IMR-90 (cell line): ENCODE measurements at regions not wholly inside any gene's neighbourhood (a gene's known extent, or its start where the extent isn't known, plus 50 kb on each side); places are given as distances from the start of the nearest gene placed in this dataset.

Source experiments
- ATAC-seq: fragments of 200-7000 bp; cut with Tn5 transposase; 2 replicates; pipeline ENCODE4 v1.9.1; 2020; ENCODE audit warnings: low read depth, mild to moderate bottlenecking, moderate library complexity
- BruUV-seq: library from RNA; stranded (reverse); fragments of 400-500 nt; replicated peaks from 2 replicates; lab custom pipeline; 2021; lab: Mats Ljungman, UMichigan
- CTCF ChIA-PET: fragments of 300-600 bp; formaldehyde crosslinking; extraction: SDS; loops from one replicate; lab custom pipeline; 2021; ENCODE audit warnings: antibody characterized with exemption; lab: Yijun Ruan, JAX
- POLR2A ChIA-PET: fragments of 300-600 bp; sonication (Branson Sonifier 250); formaldehyde crosslinking; loops from one replicate; lab custom pipeline; 2022; ENCODE audit warnings: antibody characterized with exemption; ENCODE audit not compliant: unreplicated experiment; lab: Charles Lee
- DNase-seq: peaks from one replicate; pipeline ENCODE4 v3.0.0; 2013
- H2AFZ ChIP-seq: replicated peaks from 2 replicates; pipeline ENCODE3; 2013; ENCODE audit warnings: low read length, mild to moderate bottlenecking; ENCODE audit not compliant: poor library complexity
- H2AK5ac ChIP-seq: 2 replicates; pipeline ENCODE4 v1.6.1; 2013; ENCODE audit warnings: low read depth, low read length, inconsistent platforms
- H2AK9ac ChIP-seq: replicated peaks from 2 replicates; pipeline ENCODE3; 2013; ENCODE audit warnings: mild to moderate bottlenecking, low read depth, low read length, moderate library complexity; ENCODE audit not compliant: poor library complexity
- H2BK120ac ChIP-seq: 2 replicates; pipeline ENCODE4 v1.6.1; 2013; ENCODE audit warnings: low read depth, low read length, inconsistent platforms
- H2BK15ac ChIP-seq: 3 replicates; pipeline ENCODE4 v1.6.1; 2013; ENCODE audit warnings: low read depth, low read length, inconsistent platforms
- H2BK20ac ChIP-seq: 2 replicates; pipeline ENCODE4 v1.6.1; 2013; ENCODE audit warnings: low read depth, mild to moderate bottlenecking, inconsistent platforms, low read length, moderate library complexity
- H2BK5ac ChIP-seq: 2 replicates; pipeline ENCODE4 v1.6.1; 2013; ENCODE audit warnings: mild to moderate bottlenecking, low read depth, low read length, inconsistent platforms; ENCODE audit not compliant: poor library complexity, severe bottlenecking
- H3K14ac ChIP-seq: replicated peaks from 2 replicates; pipeline ENCODE4 v1.6.1; 2013; ENCODE audit warnings: low read depth, low read length, inconsistent platforms
- H3K18ac ChIP-seq: 2 replicates; pipeline ENCODE4 v1.6.1; 2013; ENCODE audit warnings: low read depth, low read length, control low read depth
- H3K23ac ChIP-seq: 2 replicates; pipeline ENCODE4 v1.6.1; 2013; ENCODE audit warnings: low read depth, low read length, inconsistent platforms
- H3K27ac ChIP-seq: 2 replicates; pipeline ENCODE4 v1.5.1; 2013; ENCODE audit warnings: mild to moderate bottlenecking, control low read depth, low read length; ENCODE audit not compliant: insufficient read depth
- H3K27me3 ChIP-seq: 2 replicates; pipeline ENCODE4 v1.6.1; 2013; ENCODE audit warnings: low read length; ENCODE audit not compliant: control insufficient read depth, insufficient read depth
- H3K36me3 ChIP-seq: 2 replicates; pipeline ENCODE4 v1.6.1; 2013; ENCODE audit warnings: low read length, mixed read lengths; ENCODE audit not compliant: control insufficient read depth, insufficient read depth
- H3K4ac ChIP-seq: 2 replicates; pipeline ENCODE4 v1.6.1; 2013; ENCODE audit warnings: low read depth, low read length, inconsistent platforms
- H3K4me1 ChIP-seq: 2 replicates; pipeline ENCODE4 v1.6.1; 2013; ENCODE audit warnings: low read length, mixed read lengths; ENCODE audit not compliant: control insufficient read depth, insufficient read depth
- H3K4me2 ChIP-seq: 2 replicates; pipeline ENCODE4 v1.6.1; 2013; ENCODE audit warnings: low read depth, mild to moderate bottlenecking, control low read depth, low read length, moderate library complexity
- H3K4me3 ChIP-seq: 2 replicates; pipeline ENCODE4 v1.5.1; 2013; ENCODE audit warnings: low read depth, mild to moderate bottlenecking, control low read depth, low read length, moderate library complexity; ENCODE audit not compliant: insufficient read depth
- H3K56ac ChIP-seq: 2 replicates; pipeline ENCODE4 v1.6.1; 2013; ENCODE audit warnings: low read length, inconsistent platforms; ENCODE audit not compliant: insufficient read depth; ENCODE audit errors: extremely low read depth
- H3K79me1 ChIP-seq, 2 experiments: 2 replicates each; pipeline ENCODE4 v1.6.1; 2013; ENCODE audit warnings: low read length in 2 of 2, inconsistent platforms in 1 of 2, low read depth in 1 of 2
- H3K9ac ChIP-seq: 2 replicates; pipeline ENCODE4 v1.6.1; 2013; ENCODE audit warnings: low read depth, low read length, control low read depth
- H3K9me1 ChIP-seq: 2 replicates; pipeline ENCODE4 v1.6.1; 2013; ENCODE audit warnings: low read length, inconsistent platforms; ENCODE audit not compliant: insufficient read depth
- H3K9me3 ChIP-seq: 2 replicates; pipeline ENCODE4 v1.6.1; 2013; ENCODE audit warnings: low read length; ENCODE audit not compliant: control insufficient read depth, insufficient read depth
- H4K20me1 ChIP-seq: 2 replicates; pipeline ENCODE4 v1.6.1; 2013; ENCODE audit warnings: low read length, inconsistent platforms; ENCODE audit not compliant: insufficient read depth
- H4K5ac ChIP-seq: 2 replicates; pipeline ENCODE4 v1.6.1; 2013; ENCODE audit warnings: mild to moderate bottlenecking, low read depth, low read length, control low read depth
- H4K8ac ChIP-seq, 2 experiments: 2 replicates each; pipeline ENCODE4 v1.6.1; 2013; ENCODE audit warnings: low read depth in 2 of 2, low read length in 2 of 2, control low read depth in 1 of 2, inconsistent platforms in 1 of 2
- H4K91ac ChIP-seq: 2 replicates; pipeline ENCODE4 v1.6.1; 2013; ENCODE audit warnings: low read depth, low read length, inconsistent platforms; ENCODE audit not compliant: insufficient read depth
- MAFK ChIP-seq: IDR thresholded peaks from 2 replicates; pipeline ENCODE4 v1.6.1; 2012; ENCODE audit warnings: low read depth, low read length, improper control_type of control experiment
- NFE2L2 ChIP-seq: fragments of 150-350 bp; IDR thresholded peaks from 2 replicates; pipeline ENCODE4 v1.6.1; 2016; ENCODE audit warnings: low read depth, mild to moderate bottlenecking, low read length
- WGBS, 2 experiments: methylation state at CpG; one replicate each; pipeline versions ENCODE4 v1.1.5 to v1.1.7; 2013; ENCODE audit warnings: missing lambda C conversion rate in 2 of 2; ENCODE audit not compliant: insufficient read length in 1 of 2; ENCODE audit errors: extremely low coverage in 2 of 2; 5-methylcytosine and 5-hydroxymethylcytosine counted together
- dilution Hi-C: fragments of 300-500 bp; cut with HindIII; formaldehyde crosslinking; loops from one replicate; pipeline ENCODE4 v1.14.3; 2018; ENCODE audit warnings: low sequenced_read_pairs; ENCODE audit not compliant: unreplicated experiment
- in situ Hi-C: fragments of 300-500 bp; cut with MboI; formaldehyde crosslinking; loops from 3 replicates; pipeline ENCODE4 v1.14.3; 2019; ENCODE audit warnings: low sequenced_read_pairs, inconsistent platforms, mixed read lengths
- intact Hi-C: fragments of 100-400 bp; cut with micrococcal nuclease; formaldehyde crosslinking; loops from 2 replicates; pipeline ENCODE4 v1.10.0; 2022

GRCh38 chr17:55829995-55830612 is 79.3 kb downstream of the PCTP start:
- no peak for TF ChIP-seq NFE2L2
- peak; percentile 94 for TF ChIP-seq MAFK
- WGBS, 2 experiments = no CpG with 5 or more reads among the region's 6 CpGs
- ATAC-seq = no peak
- H2AFZ ChIP-seq = no peak overlapping the region
- dilution Hi-C loops = no loop called here
- no peak overlapping the region for H3K14ac ChIP-seq
- no peak overlapping the region for H3K23ac ChIP-seq
- ChIA-PET POLR2A (no interaction called here), CTCF (no interaction called here)
- no peaks in the 10 kb centered on the region for H3K79me1 ChIP-seq
- H3K27me3 ChIP-seq = no peaks in the 10 kb centered on the region; the same call in 1 of the 2 replicates
- no peak overlapping the region for H4K8ac ChIP-seq
- H2AK9ac ChIP-seq = no peak overlapping the region
- no peak overlapping the region for H2BK20ac ChIP-seq
- in situ Hi-C loops = no loop called here
- no peak overlapping the region for H3K18ac ChIP-seq
- no peak overlapping the region for H3K9ac ChIP-seq
- H3K56ac ChIP-seq = no peak overlapping the region
- no peak overlapping the region for H3K27ac ChIP-seq
- no peak overlapping the region for H2AK5ac ChIP-seq
- no peak for DNase-seq
- no peaks in the 10 kb centered on the region for H3K4me1 ChIP-seq
- H2BK5ac ChIP-seq = no peak overlapping the region
- H4K91ac ChIP-seq = no peak overlapping the region
- no peaks in the 10 kb centered on the region for H3K9me1 ChIP-seq
- no peak overlapping the region for H3K4me2 ChIP-seq
- BruUV-seq = no TSS peak
- intact Hi-C loops = no loop called here
- no peak overlapping the region for H2BK120ac ChIP-seq
- H3K4me3 ChIP-seq = no peak overlapping the region
- no peak overlapping the region for H2BK15ac ChIP-seq
- H4K5ac ChIP-seq = no peak overlapping the region
- H3K9me3 ChIP-seq = no peaks in the 10 kb centered on the region
- H4K20me1 ChIP-seq = no peaks in the 10 kb centered on the region
- H3K4ac ChIP-seq = no peak overlapping the region
- no peaks in the 10 kb centered on the region for H3K36me3 ChIP-seq
